Astrocyte (in vitro differentiated cells and primary cell): ENCODE measurements at regions not wholly inside any gene's neighbourhood (a gene's known extent, or its start where the extent isn't known, plus 50 kb on each side); places are given as distances from the start of the nearest gene placed in this dataset.

Experiments
- CTCF ChIP-seq: IDR thresholded peaks from 2 replicates; pipeline ENCODE4 v1.5.1; 2011; ENCODE audit warnings: low read depth, mild to moderate bottlenecking, inconsistent platforms, low read length, moderate library complexity; ENCODE audit not compliant: insufficient read depth
- EZH2 ChIP-seq: IDR thresholded peaks from 2 replicates; pipeline ENCODE4 v1.6.1; 2012; ENCODE audit warnings: mild to moderate bottlenecking, low read length, inconsistent platforms; ENCODE audit not compliant: insufficient read depth

GRCh38 chr2:107411267-107411666 is 415.4 kb upstream of the RGPD4 start:
- TF ChIP-seq CTCF (no peak), EZH2 (no peak)
